ENCODE measurements at regions not wholly inside any gene's neighbourhood (a gene's known extent, or its start where the extent isn't known, plus 50 kb on each side); places are given as distances from the start of the nearest gene placed in this dataset.

DNA sequence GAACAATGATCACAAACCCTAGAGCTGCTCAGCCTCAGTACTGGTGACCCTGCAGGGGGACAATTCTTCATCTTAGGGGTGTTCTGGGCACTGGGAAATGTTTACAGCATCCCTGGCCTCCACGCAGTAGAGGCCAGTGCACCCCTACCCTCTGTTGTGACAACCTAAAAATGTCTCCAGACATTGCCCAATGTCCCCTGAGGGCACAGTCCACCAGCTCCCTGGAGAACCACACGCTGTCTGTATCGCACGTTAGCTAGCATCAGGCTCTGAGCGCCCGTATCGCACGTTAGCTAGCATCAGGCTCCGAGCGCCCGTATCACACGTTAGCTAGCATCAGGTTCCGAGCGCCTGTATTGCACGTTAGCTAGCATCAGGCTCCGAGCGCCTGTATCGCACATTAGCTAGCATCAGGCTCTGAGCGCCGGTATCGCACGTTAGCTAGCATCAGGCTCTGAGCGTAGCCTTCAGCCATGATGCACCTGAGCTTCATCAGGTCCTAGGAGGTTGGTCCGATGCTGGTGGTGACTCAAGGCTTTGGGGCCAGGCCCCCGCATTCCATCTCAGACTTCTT lies 111.1 kb upstream of the ANO1 start:
- H3K27ac ChIP-seq: no peak overlapping the region
- no peak for DNase-seq (ENCODE audit: low spot score)
- POLR2A ChIA-PET (ENCODE audit: low non-redundant PET): no interaction called here
- CTCF ChIA-PET: no interaction called here
- TF ChIP-seq, protein P1, sequence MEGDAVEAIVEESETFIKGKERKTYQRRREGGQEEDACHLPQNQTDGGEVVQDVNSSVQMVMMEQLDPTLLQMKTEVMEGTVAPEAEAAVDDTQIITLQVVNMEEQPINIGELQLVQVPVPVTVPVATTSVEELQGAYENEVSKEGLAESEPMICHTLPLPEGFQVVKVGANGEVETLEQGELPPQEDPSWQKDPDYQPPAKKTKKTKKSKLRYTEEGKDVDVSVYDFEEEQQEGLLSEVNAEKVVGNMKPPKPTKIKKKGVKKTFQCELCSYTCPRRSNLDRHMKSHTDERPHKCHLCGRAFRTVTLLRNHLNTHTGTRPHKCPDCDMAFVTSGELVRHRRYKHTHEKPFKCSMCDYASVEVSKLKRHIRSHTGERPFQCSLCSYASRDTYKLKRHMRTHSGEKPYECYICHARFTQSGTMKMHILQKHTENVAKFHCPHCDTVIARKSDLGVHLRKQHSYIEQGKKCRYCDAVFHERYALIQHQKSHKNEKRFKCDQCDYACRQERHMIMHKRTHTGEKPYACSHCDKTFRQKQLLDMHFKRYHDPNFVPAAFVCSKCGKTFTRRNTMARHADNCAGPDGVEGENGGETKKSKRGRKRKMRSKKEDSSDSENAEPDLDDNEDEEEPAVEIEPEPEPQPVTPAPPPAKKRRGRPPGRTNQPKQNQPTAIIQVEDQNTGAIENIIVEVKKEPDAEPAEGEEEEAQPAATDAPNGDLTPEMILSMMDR (conservative IDR thresholded peaks at IDR 0.05; ENCODE audit: low read depth): no peak

DNA sequence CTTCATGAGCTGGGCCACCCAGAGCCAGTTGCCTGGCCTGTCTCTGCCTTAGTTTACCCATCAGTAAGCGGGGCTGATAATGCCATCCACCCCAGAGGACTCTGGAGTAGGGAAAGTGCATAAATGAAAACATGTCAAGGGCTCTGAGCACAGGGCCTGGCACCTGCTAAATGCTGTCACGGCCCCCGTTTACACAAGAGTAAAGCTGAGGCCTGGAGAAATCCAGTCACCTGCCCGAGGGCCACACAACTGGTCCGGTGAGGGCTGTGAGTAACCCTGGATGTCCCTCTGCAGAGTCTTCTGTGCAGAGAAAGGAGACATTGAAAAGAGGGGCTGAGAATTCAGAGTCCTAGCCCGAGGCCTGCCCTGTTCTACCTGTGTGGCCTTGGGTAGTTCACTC lies 110.6 kb upstream of the ANO1 start:
- TF ChIP-seq, protein P1 (conservative IDR thresholded peaks at IDR 0.05; ENCODE audit: low read depth): no peak
- no peak overlapping the region for H3K27ac ChIP-seq
- POLR2A ChIA-PET (ENCODE audit: low non-redundant PET): no interaction called here
- CTCF ChIA-PET: no interaction called here
- no peak for DNase-seq (ENCODE audit: low spot score)

DNA sequence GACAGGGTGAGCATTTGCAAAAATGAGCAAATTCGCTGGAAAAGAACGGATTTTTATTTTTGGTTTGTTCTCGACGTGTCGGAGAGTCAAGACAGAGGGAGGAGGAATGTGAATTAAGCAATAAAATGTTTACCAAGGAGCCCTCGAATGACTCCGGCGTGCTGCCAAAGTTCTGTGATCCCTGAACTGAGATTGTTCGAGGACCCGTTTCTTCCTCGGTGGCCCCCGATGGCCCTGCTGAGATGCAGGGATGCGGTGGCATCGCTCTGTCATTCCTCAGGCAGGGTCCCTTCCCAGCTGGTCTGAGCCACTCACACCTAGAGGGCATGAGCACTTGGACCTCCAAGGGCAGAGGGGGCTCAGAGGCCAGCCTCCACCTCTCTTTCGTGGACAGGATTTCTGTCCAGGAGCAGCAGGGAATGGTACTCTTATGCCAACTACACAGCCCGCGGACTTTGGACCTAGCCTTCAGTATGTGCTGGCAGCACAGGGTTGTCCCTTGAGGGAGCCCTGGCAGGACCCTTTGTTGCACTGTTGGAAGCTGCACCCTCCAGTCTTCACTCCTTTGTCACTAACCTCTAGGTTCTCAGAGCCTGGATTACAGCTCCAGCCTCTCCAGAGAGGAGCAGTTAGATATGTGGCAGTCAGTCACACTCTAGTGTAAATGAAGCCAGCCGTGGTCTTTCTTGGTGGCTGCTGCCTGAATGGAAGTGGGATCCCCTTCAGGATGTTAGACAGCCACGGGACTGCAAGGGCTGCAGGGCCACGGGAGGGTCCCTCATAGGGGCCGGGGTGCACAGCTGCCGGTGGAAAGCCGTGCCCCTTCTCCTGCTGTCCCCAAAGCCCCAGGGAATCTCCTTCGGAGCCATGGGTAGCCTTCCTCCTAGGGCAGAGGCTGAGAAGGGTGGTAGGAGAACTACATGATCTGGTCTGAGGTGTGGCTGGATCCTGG lies 109.4 kb upstream of the ANO1 start:
- ChIA-PET POLR2A (ENCODE audit: low non-redundant PET) (no interaction called here), CTCF (interaction anchor here (0.6 kb wide), 1 partner anchor 218 kb away, joined by 3 read pairs; no protein-coding TSS in a partner anchor)
- no peak for DNase-seq (ENCODE audit: low spot score)
- TF ChIP-seq, protein P1 (conservative IDR thresholded peaks at IDR 0.05; ENCODE audit: low read depth): no peak
- H3K27ac ChIP-seq: no peak overlapping the region

DNA sequence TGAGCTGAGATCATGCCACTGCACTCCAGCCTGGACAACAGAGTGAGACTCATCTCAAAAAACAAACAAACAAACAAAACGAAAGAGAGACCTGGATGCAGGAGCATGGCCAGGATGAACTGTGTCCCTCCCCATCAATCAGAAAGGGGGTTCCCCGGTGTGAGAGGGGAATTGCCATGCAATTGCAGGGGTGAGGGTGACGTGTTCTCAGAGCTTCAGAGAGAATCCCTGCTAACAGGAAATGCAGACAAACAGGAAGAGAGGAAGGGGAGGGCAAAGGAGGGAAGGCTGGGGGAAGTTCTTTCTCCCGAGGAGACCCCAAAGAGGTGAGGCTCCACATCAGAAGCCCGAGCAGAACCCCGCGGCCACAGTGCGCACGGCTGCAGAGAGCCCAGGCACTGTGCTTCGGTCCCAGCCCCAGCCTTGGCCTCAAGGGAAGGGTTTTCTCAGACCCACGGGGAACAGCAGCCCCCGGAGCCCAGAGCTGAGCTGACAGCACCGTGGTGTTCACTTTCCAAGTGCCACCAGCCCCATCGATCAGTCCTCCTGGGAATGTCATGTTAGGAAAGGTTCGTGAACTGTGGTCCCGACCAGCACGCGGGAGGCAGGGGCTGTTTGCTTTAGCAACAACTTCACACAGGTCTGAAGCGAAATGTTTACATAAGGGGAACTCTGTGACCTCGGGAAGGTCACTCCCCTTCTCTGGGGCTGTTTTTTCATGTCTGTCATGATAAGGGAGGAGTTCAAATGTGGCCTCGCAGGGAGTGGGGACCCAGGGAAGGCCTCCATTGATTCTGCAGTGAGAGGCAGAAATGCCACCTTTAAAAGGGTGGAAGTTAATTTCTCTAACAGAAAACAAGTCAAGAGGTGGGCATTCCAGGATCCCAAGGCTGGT lies 108.0 kb upstream of the ANO1 start:
- TF ChIP-seq, protein P1 (conservative IDR thresholded peaks at IDR 0.05; ENCODE audit: low read depth): no peak
- ChIA-PET CTCF (interaction anchor here (0.6 kb wide), 1 partner anchor 489 kb away, joined by 5 read pairs; no protein-coding TSS in a partner anchor), POLR2A (ENCODE audit: low non-redundant PET) (no interaction called here)
- no peak overlapping the region for H3K27ac ChIP-seq
- no peak for DNase-seq (ENCODE audit: low spot score)

DNA sequence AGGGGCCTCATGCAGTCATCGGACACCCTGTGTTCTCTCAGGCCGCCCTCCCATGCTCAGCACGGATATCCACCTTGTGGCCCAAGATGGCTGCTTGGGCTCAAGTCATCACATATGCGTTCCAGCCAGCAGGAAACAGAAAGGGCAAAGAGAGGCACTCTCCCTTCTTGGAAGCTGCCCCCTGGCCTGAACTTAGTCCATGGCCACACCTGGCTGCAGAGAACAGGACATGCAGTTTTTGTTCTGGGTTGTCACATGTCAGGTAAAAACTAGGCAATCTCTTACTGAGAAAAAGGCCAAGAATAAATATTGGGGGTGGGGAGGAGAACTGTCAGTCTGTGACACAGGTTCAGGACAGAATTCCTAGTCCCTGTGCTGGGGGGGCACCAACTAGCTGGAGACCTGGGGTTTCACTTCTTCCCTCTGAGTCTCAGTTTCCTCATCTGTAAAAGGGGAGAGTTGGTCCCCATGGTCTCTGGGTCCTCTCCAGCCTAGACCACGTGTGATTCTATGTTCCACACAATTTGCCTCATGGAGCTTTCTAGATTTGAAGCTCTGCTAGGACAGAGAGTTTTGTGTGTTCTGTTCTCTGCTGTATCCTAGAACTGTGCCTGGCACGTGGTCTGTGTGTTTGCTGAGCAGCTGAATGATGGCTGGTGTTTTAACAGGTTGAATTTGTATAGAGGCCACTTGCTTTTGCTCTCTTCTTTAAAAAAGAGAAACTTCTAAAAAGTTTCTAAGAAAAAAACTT lies 107.2 kb upstream of the ANO1 start:
- H3K27ac ChIP-seq: no peak overlapping the region

More for the DNA sequence above, 107.2 kb upstream of the ANO1 start:
- CTCF ChIA-PET: interaction anchor here (0.6 kb wide), 1 partner anchor 187 kb away, joined by 3 read pairs; no protein-coding TSS in a partner anchor
- POLR2A ChIA-PET (ENCODE audit: low non-redundant PET): no interaction called here
- no peak for DNase-seq (ENCODE audit: low spot score)
- TF ChIP-seq, protein P1 (conservative IDR thresholded peaks at IDR 0.05; ENCODE audit: low read depth): no peak
